GM23338 (cell line): ENCODE measurements at regions not wholly inside any gene's neighbourhood (a gene's known extent, or its start where the extent isn't known, plus 50 kb on each side); places are given as distances from the start of the nearest gene placed in this dataset.

ENCODE experiments used
- ATAC-seq: fragments of 200-7000 bp; cut with Tn5 transposase; 3 replicates; pipeline ENCODE4 v1.9.1; 2020
- DNase-seq: peaks from one replicate; pipeline ENCODE4 v3.0.0-alpha.2; 2015; ENCODE audit warnings: low spot score
- H2AFZ ChIP-seq: fragments of 200-600 bp; sonication (generic); 2 replicates; pipeline ENCODE4 v1.8.0; 2016; ENCODE audit warnings: antibody characterized with exemption, mild to moderate bottlenecking, moderate library complexity
- H3F3A ChIP-seq: fragments of 200-600 bp; sonication (generic); replicated peaks from 2 replicates; pipeline ENCODE4 v1.8.0; 2017; ENCODE audit warnings: antibody characterized with exemption, mixed run types, low read depth
- H3K27ac ChIP-seq: fragments of 200-600 bp; sonication (generic); 2 replicates; pipeline ENCODE4 v1.6.1; 2016; ENCODE audit warnings: low read depth
- H3K27me3 ChIP-seq: fragments of 200-600 bp; sonication (generic); 2 replicates; pipeline ENCODE4 v1.8.0; 2016; ENCODE audit warnings: mild to moderate bottlenecking, mixed run types, moderate library complexity; ENCODE audit not compliant: insufficient read depth
- H3K36me3 ChIP-seq: fragments of 200-600 bp; sonication (generic); 2 replicates; pipeline ENCODE4 v1.8.0; 2016; ENCODE audit warnings: mild to moderate bottlenecking; ENCODE audit not compliant: insufficient read depth
- H3K4me1 ChIP-seq: fragments of 200-600 bp; sonication (generic); 2 replicates; pipeline ENCODE4 v1.8.0; 2016; ENCODE audit warnings: mild to moderate bottlenecking, moderate library complexity; ENCODE audit not compliant: insufficient read depth
- H3K4me2 ChIP-seq: fragments of 200-600 bp; sonication (generic); 2 replicates; pipeline ENCODE4 v1.7.1; 2017; ENCODE audit warnings: mixed run types
- H3K4me3 ChIP-seq: fragments of 200-600 bp; sonication (generic); 2 replicates; pipeline ENCODE4 v1.6.1; 2016; ENCODE audit warnings: mixed run types
- H3K79me2 ChIP-seq: fragments of 200-600 bp; sonication (generic); replicated peaks from 2 replicates; pipeline ENCODE4 v1.8.0; 2017; ENCODE audit warnings: mild to moderate bottlenecking; ENCODE audit not compliant: insufficient read depth
- H3K9me2 ChIP-seq: fragments of 200-600 bp; sonication (generic); 2 replicates; pipeline ENCODE4 v1.8.0; 2017; ENCODE audit not compliant: insufficient read depth
- H4K20me1 ChIP-seq: fragments of 200-600 bp; sonication (generic); replicated peaks from 2 replicates; pipeline ENCODE4 v1.8.0; 2017; ENCODE audit warnings: mild to moderate bottlenecking; ENCODE audit not compliant: insufficient read depth
- H3K27ac Mint-ChIP-seq: 2 replicates; pipeline ENCODE4 v1.8.0; 2020; ENCODE audit warnings: inconsistent platforms, mild to moderate bottlenecking, moderate library complexity, mixed read lengths
- H3K27me3 Mint-ChIP-seq: 3 replicates; pipeline ENCODE4 v1.8.0; 2022; ENCODE audit warnings: low read depth, mild to moderate bottlenecking, moderate library complexity, mixed read lengths, inconsistent platforms; ENCODE audit not compliant: insufficient read depth, poor library complexity
- H3K36me3 Mint-ChIP-seq: 3 replicates; pipeline ENCODE4 v1.8.0; 2021; ENCODE audit warnings: low read depth, mild to moderate bottlenecking, inconsistent platforms, moderate library complexity, mixed read lengths
- H3K4me1 Mint-ChIP-seq: 3 replicates; pipeline ENCODE4 v1.8.0; 2020; ENCODE audit warnings: mild to moderate bottlenecking, inconsistent platforms, mixed read lengths
- H3K4me3 Mint-ChIP-seq: 3 replicates; pipeline ENCODE4 v1.8.0; 2021; ENCODE audit warnings: moderate library complexity, mild to moderate bottlenecking, inconsistent platforms, mixed read lengths
- H3K9me3 Mint-ChIP-seq: 3 replicates; pipeline ENCODE4 v1.8.0; 2020; ENCODE audit warnings: moderate library complexity, mild to moderate bottlenecking, inconsistent platforms, mixed read lengths
- EZH2 ChIP-seq: fragments of 200-600 bp; sonication (generic); IDR thresholded peaks from one replicate; pipeline ENCODE4 v1.8.0; 2017; ENCODE audit warnings: antibody characterized with exemption, mild to moderate bottlenecking, low read depth; ENCODE audit not compliant: unreplicated experiment
- EZH2phosphoT487 ChIP-seq: fragments of 200-600 bp; sonication (generic); IDR thresholded peaks from one replicate; pipeline ENCODE4 v1.8.1; 2018; ENCODE audit warnings: antibody characterized with exemption; ENCODE audit not compliant: unreplicated experiment
- JUNB ChIP-seq: IDR thresholded peaks from one replicate; pipeline ENCODE4 v1.6.1; 2016; ENCODE audit warnings: antibody characterized with exemption; ENCODE audit not compliant: unreplicated experiment
- ZNF331 ChIP-seq: fragments of 250-450 bp; sonication (Bioruptor Pico); IDR thresholded peaks from 2 replicates; pipeline ENCODE4 v1.5.0; 2020; ENCODE audit warnings: low read depth, mild to moderate bottlenecking, moderate library complexity
- TF ChIP-seq, protein P1 (sequence below): IDR thresholded peaks from one replicate; pipeline ENCODE4 v1.6.1; 2018; ENCODE audit warnings: antibody characterized with exemption; ENCODE audit not compliant: unreplicated experiment
- TF ChIP-seq, protein P2 (sequence below): fragments of 250-450 bp; sonication (Bioruptor Pico); IDR thresholded peaks from 2 replicates; pipeline ENCODE4 v1.5.0; 2020; ENCODE audit warnings: mild to moderate bottlenecking, moderate library complexity

DNA sequence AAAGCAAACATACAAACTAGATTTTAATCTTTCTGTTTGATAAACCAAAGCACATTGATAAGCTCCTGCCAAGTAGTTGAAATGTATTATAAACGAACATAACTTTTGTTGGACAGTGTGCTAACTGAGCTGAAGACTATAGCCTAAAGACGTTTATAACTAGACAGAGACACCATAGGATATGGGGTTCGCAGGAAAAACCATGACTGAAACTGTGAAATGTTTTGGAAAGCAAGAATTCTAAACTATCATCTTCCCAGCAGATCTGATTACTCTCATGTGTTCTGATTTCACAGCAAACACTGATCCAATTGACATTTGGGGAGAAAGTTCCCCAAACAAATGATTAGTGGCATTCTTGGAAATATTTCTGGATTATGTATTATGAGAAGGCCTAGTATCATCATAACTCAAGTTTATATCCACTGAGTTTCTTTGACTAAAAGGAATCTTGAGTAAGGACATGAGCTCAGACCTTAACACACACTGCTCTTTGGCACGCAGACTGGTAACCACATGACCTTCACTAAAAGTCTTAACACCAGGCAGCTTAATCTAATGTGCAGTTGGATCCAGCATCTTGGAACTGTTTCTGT, 375.2 kb downstream of the ZNF608 start (continued):
- TF ChIP-seq EZH2phosphoT487 = no peak

DNA sequence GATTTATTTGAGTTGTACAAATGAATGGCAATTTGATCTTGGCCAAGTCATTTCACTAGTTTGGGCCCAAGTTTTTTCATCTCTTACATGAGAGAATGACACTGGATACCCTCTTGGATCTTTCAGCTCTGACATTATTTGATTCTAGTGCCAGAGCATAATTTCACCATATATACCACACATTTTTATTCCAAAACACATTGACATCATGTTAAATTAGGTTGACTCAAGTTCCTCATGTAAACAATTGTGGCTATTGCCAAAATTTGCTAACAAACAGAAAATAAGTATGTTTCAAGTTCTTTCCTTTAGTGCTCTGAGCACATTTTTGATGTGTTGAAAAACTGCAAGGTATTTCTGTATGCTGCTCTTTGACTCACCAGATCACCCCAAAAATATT, 375.8 kb downstream of the ZNF608 start:
- no peaks in the 10 kb centered on the region for H3K36me3 ChIP-seq
- DNase-seq = no peak
- H3K79me2 ChIP-seq = no peaks in the 10 kb centered on the region
- Mint-ChIP-seq H3K36me3 (peaks cover 4% of the 10 kb centered on the region; the same call in 1 of the 3 replicates), H3K27ac (no peak overlapping the region), H3K4me3 (no peak overlapping the region), H3K9me3 (0 out of 3 replicates have a peak, but pooled peaks cover 3% of the 10 kb centered on the region), H3K27me3 (peaks cover 3% of the 10 kb centered on the region), H3K4me1 (no peaks in the 10 kb centered on the region)
- no peak for ATAC-seq
- H3K27ac ChIP-seq = no peak overlapping the region
- H3K27me3 ChIP-seq = no peaks in the 10 kb centered on the region
- no peak overlapping the region for H3K4me2 ChIP-seq
- H4K20me1 ChIP-seq = no peaks in the 10 kb centered on the region
- peaks cover 14% of the 10 kb centered on the region; the same call in 1 of the 2 replicates for H3K9me2 ChIP-seq
- no peaks in the 10 kb centered on the region for H3K4me1 ChIP-seq
- H3K4me3 ChIP-seq = no peak overlapping the region
- TF ChIP-seq, protein P1, sequence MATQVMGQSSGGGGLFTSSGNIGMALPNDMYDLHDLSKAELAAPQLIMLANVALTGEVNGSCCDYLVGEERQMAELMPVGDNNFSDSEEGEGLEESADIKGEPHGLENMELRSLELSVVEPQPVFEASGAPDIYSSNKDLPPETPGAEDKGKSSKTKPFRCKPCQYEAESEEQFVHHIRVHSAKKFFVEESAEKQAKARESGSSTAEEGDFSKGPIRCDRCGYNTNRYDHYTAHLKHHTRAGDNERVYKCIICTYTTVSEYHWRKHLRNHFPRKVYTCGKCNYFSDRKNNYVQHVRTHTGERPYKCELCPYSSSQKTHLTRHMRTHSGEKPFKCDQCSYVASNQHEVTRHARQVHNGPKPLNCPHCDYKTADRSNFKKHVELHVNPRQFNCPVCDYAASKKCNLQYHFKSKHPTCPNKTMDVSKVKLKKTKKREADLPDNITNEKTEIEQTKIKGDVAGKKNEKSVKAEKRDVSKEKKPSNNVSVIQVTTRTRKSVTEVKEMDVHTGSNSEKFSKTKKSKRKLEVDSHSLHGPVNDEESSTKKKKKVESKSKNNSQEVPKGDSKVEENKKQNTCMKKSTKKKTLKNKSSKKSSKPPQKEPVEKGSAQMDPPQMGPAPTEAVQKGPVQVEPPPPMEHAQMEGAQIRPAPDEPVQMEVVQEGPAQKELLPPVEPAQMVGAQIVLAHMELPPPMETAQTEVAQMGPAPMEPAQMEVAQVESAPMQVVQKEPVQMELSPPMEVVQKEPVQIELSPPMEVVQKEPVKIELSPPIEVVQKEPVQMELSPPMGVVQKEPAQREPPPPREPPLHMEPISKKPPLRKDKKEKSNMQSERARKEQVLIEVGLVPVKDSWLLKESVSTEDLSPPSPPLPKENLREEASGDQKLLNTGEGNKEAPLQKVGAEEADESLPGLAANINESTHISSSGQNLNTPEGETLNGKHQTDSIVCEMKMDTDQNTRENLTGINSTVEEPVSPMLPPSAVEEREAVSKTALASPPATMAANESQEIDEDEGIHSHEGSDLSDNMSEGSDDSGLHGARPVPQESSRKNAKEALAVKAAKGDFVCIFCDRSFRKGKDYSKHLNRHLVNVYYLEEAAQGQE = no peak
- TF ChIP-seq, protein P2, sequence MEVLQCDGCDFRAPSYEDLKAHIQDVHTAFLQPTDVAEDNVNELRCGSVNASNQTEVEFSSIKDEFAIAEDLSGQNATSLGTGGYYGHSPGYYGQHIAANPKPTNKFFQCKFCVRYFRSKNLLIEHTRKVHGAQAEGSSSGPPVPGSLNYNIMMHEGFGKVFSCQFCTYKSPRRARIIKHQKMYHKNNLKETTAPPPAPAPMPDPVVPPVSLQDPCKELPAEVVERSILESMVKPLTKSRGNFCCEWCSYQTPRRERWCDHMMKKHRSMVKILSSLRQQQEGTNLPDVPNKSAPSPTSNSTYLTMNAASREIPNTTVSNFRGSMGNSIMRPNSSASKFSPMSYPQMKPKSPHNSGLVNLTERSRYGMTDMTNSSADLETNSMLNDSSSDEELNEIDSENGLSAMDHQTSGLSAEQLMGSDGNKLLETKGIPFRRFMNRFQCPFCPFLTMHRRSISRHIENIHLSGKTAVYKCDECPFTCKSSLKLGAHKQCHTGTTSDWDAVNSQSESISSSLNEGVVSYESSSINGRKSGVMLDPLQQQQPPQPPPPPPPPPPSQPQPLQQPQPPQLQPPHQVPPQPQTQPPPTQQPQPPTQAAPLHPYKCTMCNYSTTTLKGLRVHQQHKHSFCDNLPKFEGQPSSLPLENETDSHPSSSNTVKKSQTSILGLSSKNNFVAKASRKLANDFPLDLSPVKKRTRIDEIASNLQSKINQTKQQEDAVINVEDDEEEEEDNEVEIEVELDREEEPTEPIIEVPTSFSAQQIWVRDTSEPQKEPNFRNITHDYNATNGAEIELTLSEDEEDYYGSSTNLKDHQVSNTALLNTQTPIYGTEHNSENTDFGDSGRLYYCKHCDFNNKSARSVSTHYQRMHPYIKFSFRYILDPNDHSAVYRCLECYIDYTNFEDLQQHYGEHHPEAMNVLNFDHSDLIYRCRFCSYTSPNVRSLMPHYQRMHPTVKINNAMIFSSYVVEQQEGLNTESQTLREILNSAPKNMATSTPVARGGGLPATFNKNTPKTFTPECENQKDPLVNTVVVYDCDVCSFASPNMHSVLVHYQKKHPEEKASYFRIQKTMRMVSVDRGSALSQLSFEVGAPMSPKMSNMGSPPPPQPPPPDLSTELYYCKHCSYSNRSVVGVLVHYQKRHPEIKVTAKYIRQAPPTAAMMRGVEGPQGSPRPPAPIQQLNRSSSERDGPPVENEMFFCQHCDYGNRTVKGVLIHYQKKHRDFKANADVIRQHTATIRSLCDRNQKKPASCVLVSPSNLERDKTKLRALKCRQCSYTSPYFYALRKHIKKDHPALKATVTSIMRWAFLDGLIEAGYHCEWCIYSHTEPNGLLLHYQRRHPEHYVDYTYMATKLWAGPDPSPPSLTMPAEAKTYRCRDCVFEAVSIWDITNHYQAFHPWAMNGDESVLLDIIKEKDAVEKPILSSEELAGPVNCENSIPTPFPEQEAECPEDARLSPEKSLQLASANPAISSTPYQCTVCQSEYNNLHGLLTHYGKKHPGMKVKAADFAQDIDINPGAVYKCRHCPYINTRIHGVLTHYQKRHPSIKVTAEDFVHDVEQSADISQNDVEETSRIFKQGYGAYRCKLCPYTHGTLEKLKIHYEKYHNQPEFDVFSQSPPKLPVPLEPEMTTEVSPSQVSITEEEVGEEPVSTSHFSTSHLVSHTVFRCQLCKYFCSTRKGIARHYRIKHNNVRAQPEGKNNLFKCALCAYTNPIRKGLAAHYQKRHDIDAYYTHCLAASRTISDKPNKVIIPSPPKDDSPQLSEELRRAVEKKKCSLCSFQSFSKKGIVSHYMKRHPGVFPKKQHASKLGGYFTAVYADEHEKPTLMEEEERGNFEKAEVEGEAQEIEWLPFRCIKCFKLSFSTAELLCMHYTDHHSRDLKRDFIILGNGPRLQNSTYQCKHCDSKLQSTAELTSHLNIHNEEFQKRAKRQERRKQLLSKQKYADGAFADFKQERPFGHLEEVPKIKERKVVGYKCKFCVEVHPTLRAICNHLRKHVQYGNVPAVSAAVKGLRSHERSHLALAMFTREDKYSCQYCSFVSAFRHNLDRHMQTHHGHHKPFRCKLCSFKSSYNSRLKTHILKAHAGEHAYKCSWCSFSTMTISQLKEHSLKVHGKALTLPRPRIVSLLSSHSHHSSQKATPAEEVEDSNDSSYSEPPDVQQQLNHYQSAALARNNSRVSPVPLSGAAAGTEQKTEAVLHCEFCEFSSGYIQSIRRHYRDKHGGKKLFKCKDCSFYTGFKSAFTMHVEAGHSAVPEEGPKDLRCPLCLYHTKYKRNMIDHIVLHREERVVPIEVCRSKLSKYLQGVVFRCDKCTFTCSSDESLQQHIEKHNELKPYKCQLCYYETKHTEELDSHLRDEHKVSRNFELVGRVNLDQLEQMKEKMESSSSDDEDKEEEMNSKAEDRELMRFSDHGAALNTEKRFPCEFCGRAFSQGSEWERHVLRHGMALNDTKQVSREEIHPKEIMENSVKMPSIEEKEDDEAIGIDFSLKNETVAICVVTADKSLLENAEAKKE (CRISPR knock-in tag) = no peak
- TF ChIP-seq ZNF331 (CRISPR knock-in tag) = no peak
- TF ChIP-seq JUNB = no peak
- TF ChIP-seq EZH2 = no peak
- no peak overlapping the region for H2AFZ ChIP-seq
- H3F3A ChIP-seq = no peaks in the 10 kb centered on the region
